ENCODE measurements at regions not wholly inside any gene's neighbourhood (a gene's known extent, or its start where the extent isn't known, plus 50 kb on each side); places are given as distances from the start of the nearest gene placed in this dataset.

GRCh38 chr9:108755979-108756378, 99.8 kb downstream of the ACTL7B start:
- H3K36me3 ChIP-seq (replicated peaks; ENCODE audit: low read depth, low read length), result no peaks in the 10 kb centered on the region
- no peaks in the 10 kb centered on the region for H3K79me2 ChIP-seq (ENCODE audit: low read length)
- no peak overlapping the region for H3K9ac ChIP-seq (ENCODE audit: low read length)
- H3K27ac ChIP-seq (ENCODE audit: low read length), result no peak overlapping the region
- H3K4me3 ChIP-seq (ENCODE audit: low read length), result no peak overlapping the region
- H3K27me3 ChIP-seq (ENCODE audit: low read depth, low read length), result no peaks in the 10 kb centered on the region; the same call in 1 of the 2 replicates
- no peak overlapping the region for H3K4me2 ChIP-seq (ENCODE audit: low read length)
- no peak overlapping the region for H2AFZ ChIP-seq (ENCODE audit: low read depth, low read length)
- H3K9me3 ChIP-seq (ENCODE audit: insufficient read depth, low read length), result no peaks in the 10 kb centered on the region
- H3K4me1 ChIP-seq (ENCODE audit: low read length), result no peaks in the 10 kb centered on the region
- TF ChIP-seq CTCF (IDR thresholded peaks at IDR 0.05; ENCODE audit: low read depth, low read length) (no peak), EZH2phosphoT487 (IDR thresholded peaks at IDR 0.05; ENCODE audit: low read depth) (no peak)
- no peaks in the 10 kb centered on the region for H4K20me1 ChIP-seq (ENCODE audit: insufficient read depth, low read length)

- Histone ChIP-seq H3K4me1 (ENCODE audit: low read length) (no peaks in the 10 kb centered on the region), H3K27me3 (ENCODE audit: low read depth, low read length) (no peaks in the 10 kb centered on the region; the same call in 1 of the 2 replicates), H3K4me2 (ENCODE audit: low read length) (no peak overlapping the region), H3K9me3 (ENCODE audit: insufficient read depth, low read length) (no peaks in the 10 kb centered on the region), H4K20me1 (ENCODE audit: insufficient read depth, low read length) (no peaks in the 10 kb centered on the region), H3K79me2 (ENCODE audit: low read length) (no peaks in the 10 kb centered on the region), H3K4me3 (ENCODE audit: low read length) (no peak overlapping the region), H3K36me3 (replicated peaks; ENCODE audit: low read depth, low read length) (no peaks in the 10 kb centered on the region), H3K27ac (ENCODE audit: low read length) (no peak overlapping the region), H2AFZ (ENCODE audit: low read depth, low read length) (no peak overlapping the region), H3K9ac (ENCODE audit: low read length) (no peak overlapping the region)
- TF ChIP-seq EZH2phosphoT487 (IDR thresholded peaks at IDR 0.05; ENCODE audit: low read depth) (no peak), CTCF (IDR thresholded peaks at IDR 0.05; ENCODE audit: low read depth, low read length) (no peak)
These were observed 104.4 kb downstream of the ACTL7B start for GRCh38 chr9:108751369-108751768.

GRCh38 chr9:108750661-108751215, 105.0 kb downstream of the ACTL7B start:
- H3K4me3 ChIP-seq (ENCODE audit: low read length), result no peak overlapping the region
- no peak overlapping the region for H3K9ac ChIP-seq (ENCODE audit: low read length)
- no peaks in the 10 kb centered on the region for H3K4me1 ChIP-seq (ENCODE audit: low read length)
- no peaks in the 10 kb centered on the region for H3K9me3 ChIP-seq (ENCODE audit: insufficient read depth, low read length)
- no peaks in the 10 kb centered on the region for H4K20me1 ChIP-seq (ENCODE audit: insufficient read depth, low read length)
- H3K36me3 ChIP-seq (replicated peaks; ENCODE audit: low read depth, low read length), result no peaks in the 10 kb centered on the region
- H3K27ac ChIP-seq (ENCODE audit: low read length), result no peak overlapping the region
- no peaks in the 10 kb centered on the region; the same call in 1 of the 2 replicates for H3K27me3 ChIP-seq (ENCODE audit: low read depth, low read length)
- H3K79me2 ChIP-seq (ENCODE audit: low read length), result no peaks in the 10 kb centered on the region
- no peak overlapping the region for H2AFZ ChIP-seq (ENCODE audit: low read depth, low read length)
- no peak overlapping the region for H3K4me2 ChIP-seq (ENCODE audit: low read length)
- TF ChIP-seq CTCF (IDR thresholded peaks at IDR 0.05; ENCODE audit: low read depth, low read length) (no peak), EZH2phosphoT487 (IDR thresholded peaks at IDR 0.05; ENCODE audit: low read depth) (no peak)

GRCh38 chr9:108748776-108749175, 107.0 kb downstream of the ACTL7B start:
- Histone ChIP-seq H3K27me3 (ENCODE audit: low read depth, low read length) (no peaks in the 10 kb centered on the region), H3K36me3 (replicated peaks; ENCODE audit: low read depth, low read length) (no peaks in the 10 kb centered on the region), H3K9ac (ENCODE audit: low read length) (no peak overlapping the region), H3K79me2 (ENCODE audit: low read length) (no peaks in the 10 kb centered on the region), H2AFZ (ENCODE audit: low read depth, low read length) (no peak overlapping the region), H3K4me2 (ENCODE audit: low read length) (no peak overlapping the region), H3K9me3 (ENCODE audit: insufficient read depth, low read length) (no peaks in the 10 kb centered on the region), H3K4me3 (ENCODE audit: low read length) (no peak overlapping the region), H4K20me1 (ENCODE audit: insufficient read depth, low read length) (no peaks in the 10 kb centered on the region), H3K4me1 (ENCODE audit: low read length) (no peaks in the 10 kb centered on the region), H3K27ac (ENCODE audit: low read length) (no peak overlapping the region)
- TF ChIP-seq EZH2phosphoT487 (IDR thresholded peaks at IDR 0.05; ENCODE audit: low read depth) (no peak), CTCF (IDR thresholded peaks at IDR 0.05; ENCODE audit: low read depth, low read length) (no peak)
